Hepatocyte (in vitro differentiated cells): ENCODE measurements at regions not wholly inside any gene's neighbourhood (a gene's known extent, or its start where the extent isn't known, plus 50 kb on each side); places are given as distances from the start of the nearest gene placed in this dataset.
A peak's percentile ranks its signal among the peaks of the same experiment; 100 is the strongest.

Source experiments
- DNase-seq: peaks from one replicate; pipeline ENCODE4 v3.0.0-alpha.2; 2016; ENCODE audit warnings: low spot score
- H2AFZ ChIP-seq: fragments of 200-600 bp; sonication (generic); 2 replicates; pipeline ENCODE4 v1.6.0; 2016; ENCODE audit warnings: antibody characterized with exemption, mild to moderate bottlenecking
- H3K27ac ChIP-seq: fragments of 200-600 bp; sonication (generic); 2 replicates; pipeline ENCODE4 v1.5.1; 2016; ENCODE audit warnings: mild to moderate bottlenecking
- H3K27me3 ChIP-seq: fragments of 200-600 bp; sonication (generic); 2 replicates; pipeline ENCODE4 v1.6.1; 2016
- H3K36me3 ChIP-seq: fragments of 200-600 bp; sonication (generic); replicated peaks from 2 replicates; pipeline ENCODE4 v1.5.1; 2016; ENCODE audit warnings: low read depth; ENCODE audit not compliant: insufficient read depth
- H3K4me1 ChIP-seq: fragments of 200-600 bp; sonication (generic); 2 replicates; pipeline ENCODE4 v1.5.1; 2016; ENCODE audit warnings: mild to moderate bottlenecking, moderate library complexity; ENCODE audit not compliant: insufficient read depth
- H3K4me2 ChIP-seq: fragments of 200-600 bp; sonication (generic); 2 replicates; pipeline ENCODE4 v1.6.0; 2016
- H3K4me3 ChIP-seq: fragments of 200-600 bp; sonication (generic); 2 replicates; pipeline ENCODE4 v1.5.1; 2016; ENCODE audit warnings: mild to moderate bottlenecking
- H3K79me2 ChIP-seq: fragments of 200-600 bp; sonication (generic); 2 replicates; pipeline ENCODE4 v1.6.0; 2017; ENCODE audit warnings: mild to moderate bottlenecking
- H3K9me2 ChIP-seq: fragments of 200-600 bp; sonication (generic); replicated peaks from 2 replicates; pipeline ENCODE4 v1.6.0; 2017; ENCODE audit warnings: mild to moderate bottlenecking; ENCODE audit not compliant: insufficient read depth
- H3K9me3 ChIP-seq: fragments of 200-600 bp; sonication (generic); 2 replicates; pipeline ENCODE4 v1.5.1; 2016; ENCODE audit warnings: low read depth, mild to moderate bottlenecking
- H4K20me1 ChIP-seq: fragments of 200-600 bp; sonication (generic); 2 replicates; pipeline ENCODE4 v1.6.0; 2016; ENCODE audit warnings: mild to moderate bottlenecking; ENCODE audit not compliant: insufficient read depth, poor library complexity, severe bottlenecking
- EZH2 ChIP-seq: fragments of 200-600 bp; sonication (generic); IDR thresholded peaks from 2 replicates; pipeline ENCODE4 v1.6.1; 2016; ENCODE audit warnings: antibody characterized with exemption, mild to moderate bottlenecking, borderline replicate concordance
- EZH2phosphoT487 ChIP-seq: fragments of 200-600 bp; sonication (generic); IDR thresholded peaks from one replicate; pipeline ENCODE4 v1.6.1; 2018; ENCODE audit warnings: antibody characterized with exemption, mild to moderate bottlenecking, low read depth, moderate library complexity; ENCODE audit not compliant: unreplicated experiment, severe bottlenecking
- WGBS: methylation state at CpG from one replicate; pipeline ENCODE4 v1.1.6; 2016; ENCODE audit warnings: low lambda C conversion rate; ENCODE audit errors: missing lambda C conversion rate; 5-methylcytosine and 5-hydroxymethylcytosine counted together
- TF ChIP-seq, protein P1 (sequence below): fragments of 200-600 bp; sonication (generic); IDR thresholded peaks from 2 replicates; pipeline ENCODE4 v1.5.1; 2016; ENCODE audit warnings: antibody characterized with exemption, mild to moderate bottlenecking; ENCODE audit not compliant: poor library complexity

DNA sequence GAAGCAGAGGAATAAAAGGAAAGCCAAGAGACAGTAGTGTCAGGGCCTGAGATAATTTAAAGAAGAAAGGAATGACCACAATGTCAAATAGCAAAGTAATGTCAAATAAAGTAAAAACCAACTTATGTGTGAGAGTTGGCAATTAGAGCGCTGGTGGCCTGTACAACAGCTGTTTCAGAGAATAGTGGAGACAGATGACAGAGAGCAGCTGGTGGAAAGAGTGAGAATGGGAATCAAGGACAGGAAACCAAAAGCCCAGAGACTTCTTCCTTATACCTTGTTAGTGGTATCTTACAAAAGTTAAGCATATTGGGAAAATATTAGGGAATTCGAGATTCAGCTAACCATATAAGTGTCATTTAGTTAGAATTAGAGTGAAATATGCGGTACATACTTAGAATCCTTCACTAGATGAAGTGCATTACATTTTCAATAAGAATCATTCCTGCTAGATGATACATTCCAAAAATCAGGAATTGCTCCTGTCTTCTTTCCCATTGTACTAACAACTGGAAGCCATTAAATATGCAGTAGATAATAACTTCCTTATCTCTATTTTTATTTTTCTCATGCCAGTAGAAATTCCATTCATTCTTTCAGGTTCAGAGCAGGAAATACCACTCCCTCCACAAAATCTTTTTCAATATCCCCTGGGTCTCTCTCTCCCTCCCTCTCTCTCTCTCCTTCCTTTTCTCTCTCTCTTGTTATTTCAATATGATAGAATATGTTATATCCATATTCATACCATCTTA lies 525.4 kb downstream of the CENPC start:
- Histone ChIP-seq H3K27me3 (no peaks in the 10 kb centered on the region), H3K9me2 (no peaks in the 10 kb centered on the region), H3K27ac (no peak overlapping the region), H3K4me3 (no peak overlapping the region), H3K4me2 (no peak overlapping the region), H3K9me3 (peaks cover 3% of the 10 kb centered on the region), H4K20me1 (no peaks in the 10 kb centered on the region), H2AFZ (no peak overlapping the region), H3K79me2 (no peaks in the 10 kb centered on the region), H3K36me3 (no peaks in the 10 kb centered on the region), H3K4me1 (no peaks in the 10 kb centered on the region)
- DNase-seq, result no peak
- TF ChIP-seq, protein P1, sequence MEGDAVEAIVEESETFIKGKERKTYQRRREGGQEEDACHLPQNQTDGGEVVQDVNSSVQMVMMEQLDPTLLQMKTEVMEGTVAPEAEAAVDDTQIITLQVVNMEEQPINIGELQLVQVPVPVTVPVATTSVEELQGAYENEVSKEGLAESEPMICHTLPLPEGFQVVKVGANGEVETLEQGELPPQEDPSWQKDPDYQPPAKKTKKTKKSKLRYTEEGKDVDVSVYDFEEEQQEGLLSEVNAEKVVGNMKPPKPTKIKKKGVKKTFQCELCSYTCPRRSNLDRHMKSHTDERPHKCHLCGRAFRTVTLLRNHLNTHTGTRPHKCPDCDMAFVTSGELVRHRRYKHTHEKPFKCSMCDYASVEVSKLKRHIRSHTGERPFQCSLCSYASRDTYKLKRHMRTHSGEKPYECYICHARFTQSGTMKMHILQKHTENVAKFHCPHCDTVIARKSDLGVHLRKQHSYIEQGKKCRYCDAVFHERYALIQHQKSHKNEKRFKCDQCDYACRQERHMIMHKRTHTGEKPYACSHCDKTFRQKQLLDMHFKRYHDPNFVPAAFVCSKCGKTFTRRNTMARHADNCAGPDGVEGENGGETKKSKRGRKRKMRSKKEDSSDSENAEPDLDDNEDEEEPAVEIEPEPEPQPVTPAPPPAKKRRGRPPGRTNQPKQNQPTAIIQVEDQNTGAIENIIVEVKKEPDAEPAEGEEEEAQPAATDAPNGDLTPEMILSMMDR, result no peak
- 69% methylated on average over 3 of the region's 3 CpGs for WGBS

DNA sequence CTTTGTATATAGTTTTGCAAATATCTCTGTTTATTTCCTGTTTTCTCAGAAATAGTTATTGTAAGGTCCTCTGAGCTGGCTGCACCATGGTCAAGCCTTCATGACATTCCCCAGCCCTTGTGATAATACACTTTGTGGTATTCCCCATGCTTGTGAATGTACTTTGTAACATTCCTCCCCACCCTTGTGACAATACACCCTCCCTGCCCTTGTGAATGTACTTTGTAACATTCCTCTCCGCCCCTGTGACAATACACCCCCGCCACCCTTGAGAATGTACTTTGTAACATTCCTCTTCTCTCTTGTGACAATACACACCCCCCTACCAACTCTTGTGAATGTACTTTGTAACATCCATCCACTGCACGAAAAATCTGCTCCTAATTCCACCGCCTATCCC lies 530.7 kb downstream of the CENPC start:
- H2AFZ ChIP-seq, result no peak overlapping the region
- H3K27me3 ChIP-seq, result no peaks in the 10 kb centered on the region
- H3K9me3 ChIP-seq, result peaks cover 3% of the 10 kb centered on the region
- H3K27ac ChIP-seq, result peak overlapping the region; percentile 80
- H3K36me3 ChIP-seq, result no peaks in the 10 kb centered on the region
- H3K9me2 ChIP-seq, result no peaks in the 10 kb centered on the region
- no peaks in the 10 kb centered on the region for H4K20me1 ChIP-seq
- peak; percentile 66 for DNase-seq
- no peaks in the 10 kb centered on the region for H3K79me2 ChIP-seq
- no peak overlapping the region for H3K4me3 ChIP-seq
- peak overlapping the region; percentile 20 for H3K4me2 ChIP-seq
- no peaks in the 10 kb centered on the region for H3K4me1 ChIP-seq
- TF ChIP-seq EZH2phosphoT487 (no peak), EZH2 (no peak)
- TF ChIP-seq, protein P1, result no peak
- WGBS, result 72% methylated on average over 4 of the region's 4 CpGs

DNA sequence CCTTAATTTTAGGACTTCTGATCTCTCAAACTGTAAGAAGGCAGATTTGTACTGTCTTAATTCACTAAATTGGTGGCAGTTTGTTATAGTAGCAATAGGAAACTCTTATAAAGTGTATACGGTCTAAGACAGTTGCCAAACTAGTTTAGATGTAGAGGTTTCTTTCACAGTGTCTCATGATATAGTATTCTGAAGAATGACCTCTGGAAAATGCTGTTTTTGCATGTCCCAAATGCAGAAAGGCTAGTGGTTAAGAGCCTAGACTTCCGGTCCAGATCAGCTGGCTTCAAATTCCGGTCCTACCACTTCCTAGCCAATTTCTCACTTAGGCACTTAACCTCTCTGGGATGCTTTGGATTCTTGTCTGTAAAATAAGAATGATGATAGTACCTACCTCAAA lies 538.5 kb downstream of the CENPC start:
- Histone ChIP-seq H3K79me2 (no peaks in the 10 kb centered on the region), H3K4me1 (no peaks in the 10 kb centered on the region), H3K27ac (no peak overlapping the region), H3K4me3 (no peak overlapping the region), H3K36me3 (no peaks in the 10 kb centered on the region), H3K9me2 (no peaks in the 10 kb centered on the region), H3K27me3 (no peaks in the 10 kb centered on the region), H4K20me1 (no peaks in the 10 kb centered on the region), H3K9me3 (no peaks in the 10 kb centered on the region), H3K4me2 (no peak overlapping the region), H2AFZ (no peak overlapping the region)
- TF ChIP-seq EZH2phosphoT487 (no peak), EZH2 (no peak)
- TF ChIP-seq, protein P1, result no peak
- DNase-seq, result no peak
- 82% methylated on average over 3 of the region's 3 CpGs for WGBS

DNA sequence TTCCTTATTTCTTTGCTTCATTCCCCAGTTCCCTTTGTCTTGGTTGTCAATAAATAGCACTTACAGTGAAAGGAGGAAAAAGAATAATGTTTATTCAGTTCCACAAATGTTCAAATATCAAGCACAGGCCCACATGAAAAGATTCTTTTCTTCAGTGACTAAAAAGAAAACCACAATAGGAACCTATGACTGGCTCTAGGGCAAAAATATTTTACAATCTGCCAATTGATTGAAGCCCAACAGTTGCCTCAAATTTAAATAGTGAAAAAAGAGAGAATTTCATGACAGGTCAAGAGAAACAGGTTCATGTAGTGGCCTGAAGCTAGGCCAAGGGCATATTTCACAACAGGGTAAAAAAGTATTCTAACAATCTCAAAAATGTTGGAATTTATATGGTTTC lies 553.8 kb downstream of the CENPC start:
- TF ChIP-seq EZH2phosphoT487 (no peak), EZH2 (no peak)
- TF ChIP-seq, protein P1, result no peak
- Histone ChIP-seq H3K79me2 (no peaks in the 10 kb centered on the region), H3K9me3 (no peaks in the 10 kb centered on the region)

More for the DNA sequence above, 553.8 kb downstream of the CENPC start:
- Histone ChIP-seq H3K36me3 (no peaks in the 10 kb centered on the region), H2AFZ (no peak overlapping the region), H3K27ac (no peak overlapping the region), H3K9me2 (no peaks in the 10 kb centered on the region), H4K20me1 (no peaks in the 10 kb centered on the region), H3K27me3 (no peaks in the 10 kb centered on the region), H3K4me2 (no peak overlapping the region), H3K4me3 (no peak overlapping the region), H3K4me1 (no peaks in the 10 kb centered on the region)
- DNase-seq, result no peak
